ENCODE measurements at regions not wholly inside any gene's neighbourhood (a gene's known extent, or its start where the extent isn't known, plus 50 kb on each side); places are given as distances from the start of the nearest gene placed in this dataset.

DNA sequence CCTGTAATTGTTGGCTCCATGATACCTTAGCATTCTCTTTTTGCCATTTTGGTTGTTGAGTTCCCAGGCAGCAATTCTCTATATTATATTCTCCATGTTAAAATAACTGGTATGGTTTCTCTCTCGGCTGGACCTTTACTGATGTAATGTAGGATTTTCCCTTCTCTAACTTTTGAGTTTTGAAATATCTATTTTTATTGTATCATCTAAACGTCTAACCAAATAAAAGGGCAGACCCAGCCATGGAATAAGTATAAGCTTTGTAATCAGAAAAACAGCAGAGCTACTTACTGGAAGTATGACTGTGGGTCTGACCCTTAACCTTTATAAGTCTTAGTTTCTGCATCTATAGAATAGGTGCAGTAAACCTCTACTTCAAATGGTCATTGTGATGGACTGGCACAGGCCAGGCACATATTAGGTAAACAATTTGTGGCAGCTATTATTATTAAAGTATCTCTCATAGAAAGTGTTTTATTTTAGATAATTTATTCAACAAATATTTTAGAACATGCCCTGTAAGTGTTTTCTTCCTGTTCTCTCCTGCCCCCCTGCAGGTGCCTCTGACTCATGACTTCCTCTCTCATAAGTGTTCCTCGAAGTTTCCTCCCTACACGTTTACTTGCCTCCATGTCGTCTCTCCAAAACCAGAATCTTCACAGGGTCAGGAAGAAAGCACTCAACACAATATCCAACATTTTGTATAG is 224.9 kb upstream of the FGGY start:
- no peak for DNase-seq

DNA sequence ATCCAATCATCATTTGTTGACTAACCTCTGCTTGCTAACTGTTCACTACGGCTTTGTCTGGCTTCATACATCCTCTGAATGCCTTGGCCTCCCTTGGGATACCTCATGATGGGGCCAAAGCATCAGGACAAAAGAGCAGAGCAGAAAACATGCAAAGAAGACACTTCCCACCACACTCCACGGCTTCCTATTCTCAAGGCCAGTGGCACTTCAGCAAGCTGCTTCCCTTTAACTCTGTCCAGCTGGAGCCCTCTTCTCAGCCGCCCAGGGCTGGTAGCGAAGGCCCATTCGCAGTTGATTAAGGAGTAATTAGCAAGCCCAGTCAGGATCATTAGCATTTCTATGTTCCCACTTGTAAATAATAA is 224.3 kb upstream of the FGGY start:
- peak; percentile 38 to 84 (median 58) for DNase-seq

DNA sequence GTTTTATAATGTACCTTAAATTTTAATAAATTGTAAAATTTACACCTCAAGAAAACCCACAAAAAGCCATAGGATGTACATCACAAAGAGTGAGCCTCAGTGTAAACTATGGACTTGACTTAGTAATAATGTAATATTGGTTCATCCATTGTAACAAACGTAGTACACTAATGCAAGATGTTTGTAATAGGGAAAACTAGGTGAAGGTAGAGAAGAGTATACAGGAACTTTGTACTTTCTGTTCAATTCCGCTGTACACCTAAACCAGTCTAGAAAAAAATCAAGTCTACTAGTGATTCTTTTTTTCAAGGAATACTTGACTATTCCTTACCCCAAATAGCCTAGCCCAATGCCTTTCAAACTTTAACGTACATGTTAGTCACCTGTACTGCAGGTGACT is 222.3 kb upstream of the FGGY start:
- no peak for DNase-seq

DNA sequence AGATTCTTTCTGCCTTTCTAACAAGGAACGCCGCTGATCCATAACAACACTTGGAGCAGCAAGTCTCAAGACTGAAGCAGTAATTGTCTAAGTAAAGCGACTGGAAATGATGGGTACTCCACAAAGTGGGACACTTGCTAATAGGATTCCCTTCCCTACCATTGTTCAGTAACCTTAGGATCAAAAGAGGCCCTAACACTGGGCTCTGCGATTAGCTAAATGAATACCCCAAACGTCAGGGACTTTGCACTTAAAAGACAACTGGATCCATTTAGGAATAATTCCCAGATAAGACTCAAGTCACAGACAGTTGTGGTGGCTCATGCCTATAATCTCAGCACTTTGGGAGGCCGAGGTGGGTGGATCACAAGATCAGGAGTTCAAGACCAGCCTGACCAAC is 221.9 kb upstream of the FGGY start:
- no peak for DNase-seq

DNA sequence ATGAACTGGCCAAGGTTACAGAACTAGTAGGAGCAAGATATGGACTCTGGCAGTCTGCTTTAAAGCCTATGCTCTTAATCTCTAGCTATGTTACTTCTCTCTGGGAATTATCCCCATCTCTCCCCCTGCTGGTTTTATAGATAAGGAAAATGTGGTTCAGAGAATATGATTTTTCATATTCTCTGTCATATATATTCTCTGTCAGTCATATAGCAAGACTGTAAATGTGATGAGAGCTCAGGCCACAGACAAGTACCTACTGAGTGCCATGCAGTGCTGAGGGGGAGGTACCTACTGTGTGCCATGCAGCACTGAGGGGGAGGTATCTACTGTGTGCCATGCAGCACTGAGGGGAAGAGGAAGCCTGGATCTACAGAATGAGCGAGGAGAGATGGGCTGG is 220.3 kb upstream of the FGGY start:
- DNase-seq, result peak in 1 of 3 experiments; percentile 16

DNA sequence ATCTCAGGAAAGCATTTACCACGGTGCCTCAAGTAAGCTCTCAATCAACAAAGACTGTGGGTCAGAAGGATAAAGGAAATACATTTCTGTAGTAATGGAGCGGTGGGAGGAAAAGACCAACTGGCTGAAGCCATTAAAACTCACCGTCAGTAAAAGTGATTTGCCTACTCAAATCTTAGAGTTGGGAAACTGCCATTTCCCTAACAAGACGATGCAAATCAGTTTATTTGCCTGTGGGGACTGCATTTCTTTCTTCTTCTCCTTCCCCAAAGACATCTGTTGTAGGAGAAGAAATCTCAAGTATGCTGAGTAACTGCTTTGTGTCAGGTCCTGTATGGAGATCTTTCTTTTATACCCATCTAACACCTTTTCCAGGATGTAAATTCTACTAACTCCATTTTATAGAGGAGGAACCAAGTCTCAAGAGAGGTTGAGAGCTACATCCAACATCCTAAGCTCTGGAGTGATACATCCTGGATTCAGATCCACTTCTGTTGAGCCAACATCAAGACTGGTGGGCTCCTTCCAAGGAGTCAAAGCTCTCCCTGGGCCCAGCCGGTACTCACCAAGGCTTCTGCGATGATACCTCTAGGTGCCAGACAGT is 219.3 kb upstream of the FGGY start:
- no peak for DNase-seq

DNA sequence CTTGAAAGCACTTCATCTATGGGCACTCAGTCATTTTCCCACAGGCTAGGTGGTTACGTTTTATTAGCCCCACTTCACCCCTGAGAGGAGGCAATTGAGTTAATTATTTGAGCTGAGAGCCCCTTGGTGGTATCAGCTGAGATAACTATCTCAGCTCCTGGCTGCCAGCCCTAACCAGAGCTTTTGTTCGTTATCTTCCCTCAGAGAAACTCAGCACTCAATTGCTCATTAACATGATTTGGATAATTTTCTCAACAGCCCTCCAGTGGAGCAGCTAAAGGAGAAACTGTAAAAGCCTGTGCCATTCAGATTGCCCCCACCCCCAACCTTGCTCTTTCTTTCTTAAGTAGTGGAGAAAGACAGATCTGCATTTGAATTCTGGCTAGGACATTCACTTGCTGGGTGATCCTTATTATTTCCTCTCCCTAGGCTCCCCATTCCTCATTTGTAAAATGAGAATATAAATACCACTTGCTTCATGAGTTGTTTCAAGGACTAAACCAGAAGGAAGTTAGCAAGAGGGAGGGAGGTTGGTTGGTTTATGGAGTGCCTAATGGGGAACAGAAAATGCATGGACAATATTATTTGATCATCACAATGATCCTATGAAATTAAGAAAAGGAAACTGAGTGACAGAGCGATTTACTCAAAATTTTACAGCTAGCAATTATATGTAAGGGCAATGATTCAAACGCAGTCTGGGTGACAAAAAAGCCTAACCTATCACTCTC is 218.7 kb upstream of the FGGY start:
- DNase-seq, result peak; percentile 83 to 97 (median 95)

DNA sequence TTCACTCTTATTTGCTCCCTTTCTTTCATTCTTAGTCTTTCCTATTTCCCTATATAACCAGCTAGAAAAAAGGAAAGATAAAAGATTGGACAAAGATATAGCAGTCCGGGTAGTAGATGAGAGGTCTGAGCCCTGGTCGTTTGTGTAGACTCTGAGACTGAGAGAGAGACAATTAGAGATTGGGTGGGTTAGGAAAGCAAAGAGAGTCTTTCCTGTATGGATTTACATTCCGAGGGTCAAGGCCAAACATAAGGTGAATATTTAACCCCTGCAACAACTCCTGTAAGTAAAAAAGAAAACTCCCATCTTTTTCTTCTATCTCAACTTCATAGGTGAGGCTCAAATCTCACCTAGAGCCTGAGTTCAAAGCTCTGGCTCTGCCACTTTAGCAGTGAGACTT is 218.0 kb upstream of the FGGY start:
- peak in 1 of 3 experiments; percentile 46 for DNase-seq

DNA sequence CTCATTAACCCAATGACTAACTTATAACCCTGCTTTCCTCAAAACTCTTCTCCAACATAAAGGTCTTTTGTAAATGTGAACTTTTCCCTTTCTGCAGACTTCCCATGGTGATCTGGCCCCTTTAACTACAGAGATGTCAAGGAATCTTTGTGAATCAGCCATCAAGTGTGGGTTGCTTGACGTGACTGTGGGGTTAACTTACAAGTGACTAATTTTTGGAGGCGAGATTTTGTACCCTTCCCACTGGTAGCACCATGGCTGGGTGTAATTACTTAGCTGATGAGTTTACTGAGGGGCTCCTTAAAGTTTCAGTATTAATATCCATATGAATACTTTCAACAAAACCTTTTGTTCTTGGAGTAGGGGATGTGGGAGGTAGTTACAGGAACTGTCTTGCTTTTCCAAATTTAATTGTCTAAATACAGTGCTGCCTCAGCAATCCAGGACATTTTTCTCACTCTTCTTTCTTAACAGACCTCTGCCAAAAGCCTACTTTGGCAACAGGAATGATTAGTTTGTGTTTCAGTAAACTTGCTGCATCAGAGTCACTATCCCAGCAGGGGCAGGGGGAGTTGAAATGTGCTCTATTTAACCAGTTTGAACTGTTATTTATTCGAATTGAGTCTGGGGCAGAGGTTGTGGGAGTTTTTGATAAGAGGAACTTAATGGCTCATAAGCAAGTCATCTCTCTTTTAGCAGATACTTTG is 217.3 kb upstream of the FGGY start:
- DNase-seq, result no peak

DNA sequence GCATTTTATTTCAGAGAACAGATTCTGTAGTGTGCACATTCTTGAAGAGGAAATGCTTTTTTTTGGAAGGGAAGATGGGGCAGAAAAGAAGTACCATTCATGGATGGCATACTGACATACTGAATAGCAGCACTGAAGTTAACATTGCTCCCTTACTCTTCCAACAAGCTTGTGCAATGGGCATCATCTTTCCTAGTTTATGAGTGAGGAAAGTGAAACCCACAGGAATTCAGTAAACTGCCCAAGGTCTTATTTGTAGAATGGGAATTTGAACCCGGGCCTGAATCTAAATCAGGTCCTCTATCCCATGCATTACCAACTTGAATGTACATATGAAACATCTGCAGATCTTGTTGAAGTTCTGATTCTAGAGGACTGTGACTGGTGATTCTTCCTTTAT is 215.7 kb upstream of the FGGY start:
- no peak for DNase-seq

DNA sequence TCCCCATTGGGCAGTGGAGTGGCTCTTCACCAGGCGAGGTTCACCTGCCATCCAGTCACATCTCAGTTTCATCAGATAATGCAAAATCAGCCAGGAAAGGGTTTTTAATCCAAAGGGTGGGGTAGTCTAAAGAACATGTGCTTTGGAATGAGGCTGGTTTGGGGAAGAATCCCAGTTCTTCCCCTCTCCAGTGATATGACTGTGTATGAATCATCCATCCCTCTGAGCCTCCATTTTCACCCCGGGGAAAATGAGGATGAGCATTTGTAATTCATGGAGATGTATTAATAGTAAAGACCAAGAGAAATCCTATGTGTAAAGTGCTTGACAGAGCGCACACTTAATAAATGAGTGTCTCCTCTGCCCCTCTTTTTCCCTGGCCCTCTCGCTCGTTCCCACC is 215.1 kb upstream of the FGGY start:
- no peak for DNase-seq

DNA sequence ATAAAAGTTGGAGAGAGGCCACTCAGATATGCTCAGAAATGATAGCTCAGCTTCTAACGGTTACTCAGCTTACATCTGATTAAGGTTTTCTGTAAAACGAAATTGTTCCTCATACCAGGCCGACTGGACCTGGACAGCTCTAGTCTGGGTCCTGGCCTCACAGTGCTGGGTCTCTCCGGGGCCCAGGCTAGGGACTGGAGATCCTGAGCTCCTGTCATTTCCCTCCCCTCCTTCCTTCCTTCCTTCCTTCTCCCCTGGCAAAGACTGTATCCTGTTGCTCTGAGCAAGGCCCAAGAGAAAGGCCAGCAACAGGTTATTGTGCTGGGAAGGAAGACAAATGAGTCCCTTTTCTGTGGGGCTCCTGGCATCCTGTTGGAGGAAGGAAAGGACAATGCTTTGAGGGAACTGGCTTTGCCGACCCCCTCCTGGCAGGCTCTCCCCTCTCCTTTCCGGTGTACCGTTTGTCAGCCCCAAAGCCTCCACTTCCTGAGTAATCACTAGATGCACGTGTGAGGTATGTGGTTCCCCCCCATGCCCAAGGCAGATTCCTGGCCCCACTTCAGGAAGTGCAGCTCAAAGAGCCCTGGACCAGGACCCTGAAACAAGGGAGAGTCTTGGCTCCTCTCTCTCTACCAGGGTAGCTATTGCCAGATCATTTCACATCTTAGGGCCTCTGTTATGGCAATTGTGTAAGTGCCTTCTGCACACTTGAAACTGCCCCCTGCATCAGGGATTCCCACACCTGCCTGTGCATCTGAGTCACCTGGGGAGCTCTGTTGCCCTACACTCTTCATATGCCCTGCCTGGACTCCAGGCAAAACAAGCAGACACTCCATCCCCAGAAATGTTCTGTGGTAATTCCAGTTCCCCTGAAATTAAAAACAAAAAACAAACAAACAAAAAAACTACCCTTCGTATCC is 212.7 kb upstream of the FGGY start:
- no peak for DNase-seq

DNA sequence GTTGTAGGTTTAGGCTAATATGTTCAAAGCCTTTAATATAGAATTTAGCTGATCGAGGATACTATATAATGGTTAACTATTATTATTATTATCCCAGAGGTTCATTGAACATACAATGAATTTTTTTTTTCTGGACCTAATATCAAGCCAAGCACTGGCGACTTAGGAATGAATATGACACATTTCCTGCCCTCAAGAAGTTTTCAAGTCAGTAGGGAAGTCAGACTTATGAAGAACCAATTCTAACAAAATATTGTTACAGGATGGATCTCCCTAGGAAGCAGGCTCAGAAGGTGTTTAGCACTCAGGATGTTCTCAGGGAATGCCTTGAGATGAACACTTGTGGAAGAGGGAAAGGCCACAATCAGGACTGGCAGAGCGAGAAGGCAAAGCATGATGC is 211.8 kb upstream of the FGGY start:
- DNase-seq, result no peak

DNA sequence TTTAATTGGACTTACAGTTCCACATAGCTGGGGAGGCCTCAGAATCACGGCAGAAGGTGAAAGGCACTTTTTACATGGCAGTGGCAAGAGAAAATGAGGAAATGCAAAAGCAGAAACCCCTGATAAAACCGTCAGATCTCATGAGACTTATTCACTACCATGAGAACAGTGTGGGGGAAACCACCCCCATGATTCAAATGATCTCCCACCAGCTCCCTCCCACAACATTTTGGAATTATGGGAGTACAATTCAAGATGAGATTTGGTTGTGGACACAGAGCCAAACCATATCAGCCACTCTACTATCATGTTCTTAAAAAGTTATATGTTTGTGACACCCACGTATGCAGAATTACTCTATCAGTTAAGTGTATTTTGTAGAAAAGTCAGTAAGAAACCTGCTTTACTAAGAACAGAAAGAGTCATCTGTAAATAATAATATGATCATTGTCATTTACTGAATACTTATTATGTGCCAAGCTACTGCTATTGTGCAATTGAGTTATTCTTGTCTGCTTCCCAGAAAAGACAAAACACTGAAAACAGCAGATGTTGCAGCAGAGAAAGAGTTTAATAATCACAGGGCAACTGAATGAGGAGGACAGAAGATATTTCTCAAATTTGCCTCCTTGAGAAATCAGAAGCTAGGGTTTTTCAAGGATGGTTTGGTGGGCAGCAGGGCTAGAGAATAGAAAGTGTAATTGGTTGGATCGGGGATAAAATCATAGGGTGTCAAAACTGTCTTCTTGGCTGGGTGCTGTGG is 207.7 kb upstream of the FGGY start:
- DNase-seq, result no peak

DNA sequence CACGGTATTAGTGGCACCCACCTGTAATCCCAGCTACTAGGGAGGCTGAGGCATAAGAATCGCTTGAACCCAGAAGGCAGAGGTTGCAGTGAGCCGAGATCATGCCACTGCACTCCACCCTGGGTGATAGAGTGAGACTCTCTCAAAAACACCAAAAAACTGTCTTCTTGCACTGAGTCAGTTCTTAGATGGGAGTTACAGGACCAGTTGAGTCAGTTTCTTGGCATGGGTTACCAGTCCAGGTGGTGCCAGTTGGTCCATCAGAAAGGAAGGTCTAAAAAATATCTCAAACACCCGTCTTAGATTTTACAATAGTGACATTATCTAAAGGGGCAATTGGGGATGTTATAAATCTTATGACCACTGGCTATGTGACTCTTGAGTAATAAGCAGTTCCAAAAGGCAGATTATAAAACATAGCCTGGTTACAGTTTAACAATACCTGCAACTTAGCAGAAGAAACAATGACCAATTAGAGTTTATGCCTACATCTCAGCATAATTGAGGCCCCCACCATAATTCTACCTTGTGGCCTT is 206.9 kb upstream of the FGGY start:
- no peak for DNase-seq

DNA sequence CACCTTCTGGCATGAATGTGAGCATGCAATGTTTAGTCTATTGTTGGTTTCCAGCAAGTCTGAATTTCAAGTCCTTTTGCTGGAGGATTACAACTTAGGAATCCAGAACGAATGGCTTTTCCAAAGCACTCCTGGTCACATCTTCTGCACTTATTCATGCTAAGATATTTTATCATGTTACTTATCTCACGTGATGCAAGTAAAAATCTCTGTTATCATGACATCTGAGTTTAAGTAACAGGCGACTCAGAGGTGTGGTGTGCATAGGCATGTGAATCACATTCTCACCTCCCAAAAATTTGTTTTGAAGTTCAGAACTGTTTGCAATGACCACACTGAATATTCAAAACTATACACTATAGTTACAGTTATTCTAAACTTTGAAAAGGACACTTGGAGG is 204.8 kb upstream of the FGGY start:
- DNase-seq, result no peak

DNA sequence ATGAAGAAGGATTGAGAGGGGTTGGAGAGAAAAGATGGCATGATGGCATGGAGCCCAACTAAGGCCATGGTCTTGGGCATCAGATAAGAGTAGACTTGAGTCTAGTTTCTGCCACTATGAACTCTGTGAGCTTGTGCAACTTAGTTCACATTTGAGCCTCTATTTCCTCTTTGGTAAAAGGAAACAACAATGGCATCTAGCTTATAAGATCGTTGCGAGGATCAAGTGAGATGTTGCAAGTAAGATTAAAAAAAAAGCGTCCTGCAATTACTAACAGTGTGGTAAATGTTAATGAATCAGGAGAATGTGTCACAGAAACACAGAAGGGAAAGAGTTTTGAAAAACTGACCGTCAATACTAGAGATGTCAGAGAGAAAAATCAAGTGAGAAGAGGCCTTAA is 202.9 kb upstream of the FGGY start:
- DNase-seq, result no peak

DNA sequence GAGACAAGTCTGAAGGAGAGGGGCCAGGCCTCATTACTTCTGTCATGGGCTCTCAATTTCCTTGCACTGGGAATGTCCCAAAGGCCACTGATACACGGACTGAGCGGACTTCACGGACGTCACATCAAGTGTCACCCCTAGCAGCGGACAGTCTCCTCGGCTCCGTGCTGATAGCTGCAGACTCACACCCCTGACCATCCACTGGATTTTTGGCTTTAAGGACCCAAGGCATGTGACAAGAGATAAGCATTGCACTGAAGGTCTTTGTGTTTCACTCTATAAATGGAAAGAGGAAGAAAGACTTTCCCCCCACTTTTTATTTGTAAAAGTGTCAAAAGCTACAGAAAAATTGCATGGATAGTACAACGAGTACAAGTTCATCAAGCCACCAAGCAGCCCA is 200.4 kb upstream of the FGGY start:
- DNase-seq, result no peak

DNA sequence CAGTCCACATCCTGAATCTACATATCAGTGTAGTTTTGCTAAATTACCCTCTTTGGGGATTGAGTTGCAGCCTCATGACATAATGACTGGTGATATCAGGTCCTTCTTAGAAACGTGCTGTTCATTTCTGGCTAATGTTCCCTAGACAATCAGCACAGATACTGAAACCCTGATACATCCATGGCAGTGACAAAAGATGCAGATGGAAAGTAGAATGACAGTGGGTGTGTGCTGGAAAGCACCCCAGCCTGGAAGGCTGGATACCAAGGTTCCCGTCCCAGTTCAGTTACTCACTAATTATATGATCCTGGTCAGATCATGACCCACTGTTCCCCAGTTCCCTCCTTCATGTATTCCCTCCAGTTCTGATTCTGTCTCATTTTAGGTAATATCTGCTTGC is 198.2 kb upstream of the FGGY start:
- no peak for DNase-seq

DNA sequence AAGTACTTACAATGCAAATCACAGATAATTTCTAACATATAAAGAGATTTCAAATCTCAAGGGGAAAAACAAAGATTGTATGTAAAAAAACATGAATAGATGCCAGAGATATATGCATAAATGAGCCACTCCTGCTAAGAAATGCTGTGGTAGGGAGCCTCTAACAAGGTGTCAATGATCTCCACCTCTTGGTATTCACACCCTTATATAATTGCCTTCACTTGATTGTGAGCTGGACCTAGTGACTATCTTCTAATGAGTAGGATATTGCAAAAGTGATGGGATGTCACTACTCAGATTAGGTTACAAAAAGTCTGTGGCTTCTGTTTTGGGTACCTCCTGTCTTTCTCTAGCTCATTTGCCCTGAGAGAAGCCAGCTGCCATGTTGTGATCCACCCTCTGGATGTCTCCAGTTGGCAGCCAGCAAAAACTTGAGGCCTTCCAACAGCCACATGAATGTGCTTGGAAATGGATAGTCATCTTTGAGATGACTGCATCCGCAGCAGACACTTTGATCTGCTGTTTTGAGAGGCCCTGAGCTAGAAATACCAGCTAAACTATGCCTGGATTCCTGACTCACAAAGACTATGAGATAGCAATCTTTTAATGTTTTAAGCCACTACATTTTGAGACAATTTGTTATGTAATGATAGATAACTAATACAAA is 196.1 kb upstream of the FGGY start:
- no peak for DNase-seq

DNA sequence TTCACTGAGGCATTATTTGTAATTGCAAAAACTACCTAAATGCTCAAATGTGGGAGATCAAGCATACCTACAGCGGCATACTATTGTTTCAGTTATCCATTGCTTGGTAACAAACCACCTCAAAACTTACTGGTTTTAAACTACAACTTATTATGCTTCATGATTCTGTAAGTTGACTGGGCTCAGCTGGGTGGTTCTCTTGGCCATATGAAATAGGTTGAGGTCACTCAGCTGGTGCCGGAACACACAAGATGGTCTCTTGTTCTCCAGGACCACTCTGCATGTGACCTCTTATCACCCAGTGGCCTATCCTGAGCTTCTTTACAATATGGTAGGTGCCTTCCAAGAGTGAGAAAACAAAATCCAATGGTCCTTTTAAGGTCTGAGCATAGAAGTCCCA is 195.4 kb upstream of the FGGY start:
- no peak for DNase-seq

Data from NCI-H1417 (cell line).